ENCODE measurements at regions not wholly inside any gene's neighbourhood (a gene's known extent, or its start where the extent isn't known, plus 50 kb on each side); places are given as distances from the start of the nearest gene placed in this dataset.

DNA sequence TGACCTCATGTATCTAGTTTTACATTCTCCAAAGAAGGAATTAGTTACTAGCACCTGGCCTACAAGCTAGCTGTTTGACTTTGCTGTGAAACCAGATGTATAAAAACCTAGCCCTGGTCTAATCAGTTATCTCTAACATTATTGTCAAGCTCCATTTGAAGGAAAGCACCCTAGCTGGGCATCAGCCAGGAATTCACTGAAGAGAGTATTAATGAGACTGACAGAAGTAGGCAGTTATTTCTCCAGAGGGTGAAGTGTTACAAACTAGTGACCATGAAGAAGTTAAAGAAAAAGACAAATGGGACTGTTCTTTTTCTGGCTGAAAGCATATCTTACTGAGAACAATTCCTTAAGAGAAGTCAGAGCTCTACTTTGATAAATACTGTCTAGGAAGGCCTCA is 2529.3 kb upstream of the PCDH20 start:
- no peaks in the 10 kb centered on the region for H3K27me3 ChIP-seq (ENCODE audit: insufficient read depth, low read depth, severe bottlenecking)

DNA sequence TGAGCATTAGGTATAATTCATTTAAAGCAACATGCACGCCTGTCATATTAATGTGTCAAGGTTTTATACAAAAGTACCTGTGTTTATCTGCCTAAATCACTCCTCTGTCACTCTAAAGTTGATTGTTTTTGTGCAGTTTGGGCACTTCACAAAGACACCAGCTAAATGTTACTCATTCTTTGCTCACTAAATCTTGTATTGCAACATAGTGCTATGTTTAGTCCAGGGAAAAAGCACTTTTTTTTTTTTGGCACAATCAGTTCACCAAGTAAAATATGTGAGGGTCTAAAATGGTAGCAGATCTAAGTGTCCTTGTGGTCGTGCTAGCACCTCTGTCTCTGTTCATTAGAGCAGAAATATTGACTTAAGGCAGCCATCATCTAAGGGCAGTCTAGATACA is 2526.7 kb upstream of the PCDH20 start:
- DNase-seq = no peak
- TF ChIP-seq, protein P1, sequence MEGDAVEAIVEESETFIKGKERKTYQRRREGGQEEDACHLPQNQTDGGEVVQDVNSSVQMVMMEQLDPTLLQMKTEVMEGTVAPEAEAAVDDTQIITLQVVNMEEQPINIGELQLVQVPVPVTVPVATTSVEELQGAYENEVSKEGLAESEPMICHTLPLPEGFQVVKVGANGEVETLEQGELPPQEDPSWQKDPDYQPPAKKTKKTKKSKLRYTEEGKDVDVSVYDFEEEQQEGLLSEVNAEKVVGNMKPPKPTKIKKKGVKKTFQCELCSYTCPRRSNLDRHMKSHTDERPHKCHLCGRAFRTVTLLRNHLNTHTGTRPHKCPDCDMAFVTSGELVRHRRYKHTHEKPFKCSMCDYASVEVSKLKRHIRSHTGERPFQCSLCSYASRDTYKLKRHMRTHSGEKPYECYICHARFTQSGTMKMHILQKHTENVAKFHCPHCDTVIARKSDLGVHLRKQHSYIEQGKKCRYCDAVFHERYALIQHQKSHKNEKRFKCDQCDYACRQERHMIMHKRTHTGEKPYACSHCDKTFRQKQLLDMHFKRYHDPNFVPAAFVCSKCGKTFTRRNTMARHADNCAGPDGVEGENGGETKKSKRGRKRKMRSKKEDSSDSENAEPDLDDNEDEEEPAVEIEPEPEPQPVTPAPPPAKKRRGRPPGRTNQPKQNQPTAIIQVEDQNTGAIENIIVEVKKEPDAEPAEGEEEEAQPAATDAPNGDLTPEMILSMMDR (IDR thresholded peaks at IDR 0.05; ENCODE audit: low read depth, low read length) = no peak
- Histone ChIP-seq H3K4me3 (ENCODE audit: low read depth, low read length) (no peak overlapping the region), H3K36me3 (no peaks in the 10 kb centered on the region), H3K9me3 (ENCODE audit: severe bottlenecking) (no peaks in the 10 kb centered on the region), H3K27me3 (ENCODE audit: insufficient read depth, low read depth, severe bottlenecking) (no peaks in the 10 kb centered on the region), H3K27ac (no peak overlapping the region)

More for the DNA sequence above, 2529.3 kb upstream of the PCDH20 start:
- no peak for DNase-seq
- Histone ChIP-seq H3K36me3 (no peaks in the 10 kb centered on the region), H3K9me3 (ENCODE audit: severe bottlenecking) (no peaks in the 10 kb centered on the region), H3K4me3 (ENCODE audit: low read depth, low read length) (no peak overlapping the region), H3K27ac (no peak overlapping the region)
- TF ChIP-seq, protein P1 (IDR thresholded peaks at IDR 0.05; ENCODE audit: low read depth, low read length) = no peak

DNA sequence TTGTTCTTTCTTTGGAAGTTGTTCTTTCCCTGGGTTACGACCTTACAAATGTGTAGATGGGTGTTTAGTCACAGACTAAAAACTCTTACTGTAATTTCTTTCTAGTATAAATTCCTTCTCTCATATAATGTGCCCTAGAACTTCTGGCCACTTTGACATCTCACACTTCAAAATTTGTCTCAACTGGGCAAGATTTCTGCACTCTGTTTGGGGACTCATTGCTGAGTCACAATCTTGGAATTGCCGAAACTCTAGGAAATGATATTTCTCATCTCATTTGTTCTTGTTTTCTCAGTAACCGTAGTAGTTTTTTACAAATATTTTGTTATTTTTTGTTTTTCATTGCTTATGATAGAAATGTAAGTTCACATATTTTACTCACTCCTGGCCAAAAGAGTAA is 2523.2 kb upstream of the PCDH20 start:
- no peak for DNase-seq
- H3K27me3 ChIP-seq (ENCODE audit: insufficient read depth, low read depth, severe bottlenecking) = no peaks in the 10 kb centered on the region
- H3K4me3 ChIP-seq (ENCODE audit: low read depth, low read length) = no peak overlapping the region
- no peaks in the 10 kb centered on the region for H3K9me3 ChIP-seq (ENCODE audit: severe bottlenecking)
- H3K27ac ChIP-seq = no peak overlapping the region
- TF ChIP-seq, protein P1 (IDR thresholded peaks at IDR 0.05; ENCODE audit: low read depth, low read length) = no peak
- H3K36me3 ChIP-seq = no peaks in the 10 kb centered on the region

DNA sequence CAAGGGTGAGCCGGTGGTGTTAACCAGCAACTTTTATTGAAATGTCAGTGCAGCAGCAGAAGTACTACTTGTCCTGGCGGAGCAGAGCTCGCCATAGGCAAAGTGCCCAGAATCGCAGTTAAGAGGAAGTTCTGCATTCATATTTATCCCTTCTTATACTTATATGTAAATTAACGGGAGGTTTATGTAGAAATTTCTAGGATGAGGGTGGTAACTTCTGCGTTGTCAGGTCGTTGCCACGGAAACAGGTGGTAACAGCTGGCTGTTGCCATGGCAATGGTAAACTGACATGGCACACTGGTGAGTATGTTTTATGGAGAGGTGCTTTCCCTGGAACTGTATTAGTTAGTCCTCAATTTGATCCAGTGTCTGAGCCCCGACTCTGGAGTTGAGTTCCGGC is 2494.9 kb upstream of the PCDH20 start:
- H3K9me3 ChIP-seq (ENCODE audit: severe bottlenecking) = no peaks in the 10 kb centered on the region
- no peaks in the 10 kb centered on the region for H3K36me3 ChIP-seq
- H3K27ac ChIP-seq = no peak overlapping the region
- TF ChIP-seq, protein P1 (IDR thresholded peaks at IDR 0.05; ENCODE audit: low read depth, low read length) = no peak
- no peak overlapping the region for H3K4me3 ChIP-seq (ENCODE audit: low read depth, low read length)
- no peaks in the 10 kb centered on the region for H3K27me3 ChIP-seq (ENCODE audit: insufficient read depth, low read depth, severe bottlenecking)
- DNase-seq = no peak

DNA sequence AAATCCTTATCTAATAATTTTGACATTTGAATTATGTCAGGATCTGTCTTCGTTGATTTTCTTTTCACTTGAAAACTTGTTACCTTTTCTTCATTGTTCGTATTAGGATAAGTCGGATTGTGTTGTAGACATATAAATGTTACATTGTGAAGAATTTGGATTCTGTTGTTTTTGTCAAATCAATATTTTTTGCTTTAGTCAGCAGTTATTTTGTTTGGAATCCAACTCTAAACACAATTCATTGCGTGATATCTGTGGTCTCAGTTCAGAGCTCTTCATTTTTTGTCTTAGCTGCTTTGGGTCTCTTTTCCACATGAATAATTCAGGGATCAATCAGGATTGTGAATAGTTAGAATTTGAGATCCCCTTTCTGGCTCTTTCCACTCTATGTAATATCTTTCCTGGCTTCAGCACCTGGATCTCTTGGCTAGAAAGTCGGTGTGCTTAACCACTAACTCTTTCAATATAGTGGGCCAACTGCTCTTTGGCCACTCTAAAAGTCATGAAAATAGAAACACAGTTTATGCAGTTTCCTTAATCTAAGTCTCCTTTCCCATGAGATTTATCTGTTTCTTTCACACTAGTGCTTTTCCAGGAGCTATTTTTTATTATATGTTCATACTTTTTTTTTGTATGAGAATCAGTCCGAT is 2494.2 kb upstream of the PCDH20 start:
- Histone ChIP-seq H3K9me3 (ENCODE audit: severe bottlenecking) (no peaks in the 10 kb centered on the region), H3K27ac (no peak overlapping the region), H3K36me3 (no peaks in the 10 kb centered on the region), H3K27me3 (ENCODE audit: insufficient read depth, low read depth, severe bottlenecking) (no peaks in the 10 kb centered on the region), H3K4me3 (ENCODE audit: low read depth, low read length) (no peak overlapping the region)
- DNase-seq = no peak
- TF ChIP-seq, protein P1 (IDR thresholded peaks at IDR 0.05; ENCODE audit: low read depth, low read length) = no peak

DNA sequence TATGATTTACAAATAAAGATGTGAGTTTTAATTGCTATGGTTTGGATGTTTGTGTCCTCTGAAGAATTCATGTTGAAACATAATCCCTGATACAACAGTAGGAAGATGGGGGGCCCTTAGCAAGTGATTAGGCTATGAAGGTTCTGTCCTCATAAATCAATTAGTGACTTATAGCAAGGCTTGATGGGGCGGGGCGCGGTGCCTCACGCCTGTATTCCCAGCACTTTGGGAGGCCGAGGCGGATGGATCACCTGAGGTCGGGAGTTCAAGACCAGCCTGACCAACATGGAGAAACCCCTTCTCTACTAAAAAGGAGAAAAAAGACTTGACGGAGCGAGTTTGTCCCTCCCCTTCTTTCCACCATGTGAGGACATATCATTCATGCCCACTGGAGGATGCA is 2486.5 kb upstream of the PCDH20 start:
- no peak overlapping the region for H3K27ac ChIP-seq
- H3K9me3 ChIP-seq (ENCODE audit: severe bottlenecking) = no peaks in the 10 kb centered on the region
- DNase-seq = no peak
- no peak overlapping the region for H3K4me3 ChIP-seq (ENCODE audit: low read depth, low read length)
- TF ChIP-seq, protein P1 (IDR thresholded peaks at IDR 0.05; ENCODE audit: low read depth, low read length) = no peak
- no peaks in the 10 kb centered on the region for H3K27me3 ChIP-seq (ENCODE audit: insufficient read depth, low read depth, severe bottlenecking)
- H3K36me3 ChIP-seq = no peaks in the 10 kb centered on the region
